GM12892 (cell line): ENCODE measurements at regions not wholly inside any gene's neighbourhood (a gene's known extent, or its start where the extent isn't known, plus 50 kb on each side); places are given as distances from the start of the nearest gene placed in this dataset.

ENCODE experiments used
- POLR2A ChIP-seq: IDR thresholded peaks from 2 replicates; pipeline ENCODE4 v1.6.1; 2011; ENCODE audit warnings: low read depth, low read length, control low read depth
- POLR2AphosphoS5 ChIP-seq: IDR thresholded peaks from 2 replicates; pipeline ENCODE4 v1.6.1; 2011; ENCODE audit warnings: low read depth, low read length, control low read depth
- TAF1 ChIP-seq: IDR thresholded peaks from 2 replicates; pipeline ENCODE4 v1.6.1; 2011; ENCODE audit warnings: low read depth, mild to moderate bottlenecking, control low read depth, low read length, borderline replicate concordance

DNA sequence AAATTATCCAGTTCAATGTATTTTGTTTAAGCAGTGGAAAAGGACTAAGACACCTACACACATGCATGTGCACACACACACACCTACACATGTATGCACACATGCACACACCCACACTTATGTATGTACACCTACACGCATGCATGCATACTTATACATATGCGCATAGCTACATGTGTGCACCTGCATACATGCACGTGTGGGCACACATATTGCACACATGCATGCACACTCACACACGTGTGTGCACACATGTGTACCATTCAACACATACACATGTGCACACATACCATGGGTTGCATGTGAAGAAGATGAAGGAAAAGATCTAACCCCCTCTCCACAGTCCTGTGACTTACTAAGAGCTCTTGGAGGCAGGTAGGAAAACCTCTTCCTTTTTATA, 122.0 kb upstream of the MAFB start:
- TF ChIP-seq POLR2A (no peak), POLR2AphosphoS5 (no peak), TAF1 (no peak)
